Mesodermal cell (in vitro differentiated cells): ENCODE measurements at regions not wholly inside any gene's neighbourhood (a gene's known extent, or its start where the extent isn't known, plus 50 kb on each side); places are given as distances from the start of the nearest gene placed in this dataset.

Source experiments
- H3K27ac ChIP-seq: 2 replicates; pipeline ENCODE4 v1.7.0; 2013; ENCODE audit warnings: mild to moderate bottlenecking, low read depth, low read length, moderate library complexity; ENCODE audit not compliant: severe bottlenecking
- H3K36me3 ChIP-seq: 2 replicates; pipeline ENCODE4 v1.7.1; 2013; ENCODE audit warnings: mild to moderate bottlenecking, low read length, moderate library complexity; ENCODE audit not compliant: control insufficient read depth, insufficient read depth
- H3K4me1 ChIP-seq: one replicate; pipeline ENCODE4 v1.7.1; 2013; ENCODE audit warnings: mild to moderate bottlenecking, low read length; ENCODE audit not compliant: insufficient read depth, control insufficient read depth, poor library complexity, severe bottlenecking
- H3K4me3 ChIP-seq: 2 replicates; pipeline ENCODE4 v1.7.0; 2013; ENCODE audit warnings: low read length, control low read depth, mild to moderate bottlenecking; ENCODE audit not compliant: insufficient read depth, poor library complexity, severe bottlenecking; ENCODE audit errors: extremely low read depth
- H3K9me3 ChIP-seq: 2 replicates; pipeline ENCODE4 v1.7.1; 2013; ENCODE audit warnings: mild to moderate bottlenecking, low read length, moderate library complexity; ENCODE audit not compliant: control insufficient read depth
- WGBS, 2 experiments: methylation state at CpG; one replicate each; pipeline ENCODE4 v1.1.5; 2013; ENCODE audit warnings: missing lambda C conversion rate in 2 of 2; ENCODE audit not compliant: insufficient coverage in 2 of 2; 5-methylcytosine and 5-hydroxymethylcytosine counted together

- Histone ChIP-seq H3K9me3 (no peaks in the 10 kb centered on the region), H3K4me3 (no peak overlapping the region), H3K36me3 (no peaks in the 10 kb centered on the region), H3K27ac (no peak overlapping the region), H3K4me1 (no peaks in the 10 kb centered on the region)
- WGBS, 2 experiments, result 0% methylated on average over 1 of the region's 1 CpG
Observed at GRCh38 chr6:149160943-149161342, 156.6 kb upstream of the TAB2 start.

GRCh38 chr6:149162924-149163323 lies 154.6 kb upstream of the TAB2 start:
- Histone ChIP-seq H3K36me3 (no peaks in the 10 kb centered on the region), H3K27ac (no peak overlapping the region), H3K4me3 (no peak overlapping the region), H3K9me3 (no peaks in the 10 kb centered on the region), H3K4me1 (no peaks in the 10 kb centered on the region)

- Histone ChIP-seq H3K9me3 (no peaks in the 10 kb centered on the region), H3K36me3 (no peaks in the 10 kb centered on the region), H3K27ac (no peak overlapping the region), H3K4me3 (no peak overlapping the region), H3K4me1 (no peaks in the 10 kb centered on the region)
- WGBS, 2 experiments, result 79 to 95% methylated on average over 6 to 9 of the region's 12 CpGs
Observed at GRCh38 chr6:149164199-149164750, 153.2 kb upstream of the TAB2 start.

- no peaks in the 10 kb centered on the region for H3K9me3 ChIP-seq
- H3K27ac ChIP-seq, result no peak overlapping the region
- WGBS, 2 experiments, result no CpG with 5 or more reads among the region's 1 CpG
- no peaks in the 10 kb centered on the region for H3K36me3 ChIP-seq
- H3K4me1 ChIP-seq, result no peaks in the 10 kb centered on the region
- no peak overlapping the region for H3K4me3 ChIP-seq
Observed at GRCh38 chr6:149166336-149166735, 151.2 kb upstream of the TAB2 start.

GRCh38 chr6:149166747-149167146 lies 150.8 kb upstream of the TAB2 start:
- WGBS, 2 experiments, result 88 to 98% methylated on average over 3 to 5 of the region's 8 CpGs
- no peak overlapping the region for H3K4me3 ChIP-seq
- H3K27ac ChIP-seq, result no peak overlapping the region
- H3K36me3 ChIP-seq, result no peaks in the 10 kb centered on the region
- H3K9me3 ChIP-seq, result no peaks in the 10 kb centered on the region
- no peaks in the 10 kb centered on the region for H3K4me1 ChIP-seq

GRCh38 chr6:149168968-149169367 lies 148.5 kb upstream of the TAB2 start:
- WGBS, 2 experiments, result 90 to 91% methylated on average over 6 of the region's 6 CpGs
- no peak overlapping the region for H3K4me3 ChIP-seq
- no peak overlapping the region for H3K27ac ChIP-seq
- H3K9me3 ChIP-seq, result no peaks in the 10 kb centered on the region
- no peaks in the 10 kb centered on the region for H3K36me3 ChIP-seq
- no peaks in the 10 kb centered on the region for H3K4me1 ChIP-seq

GRCh38 chr6:149169761-149170511 lies 147.6 kb upstream of the TAB2 start:
- H3K4me3 ChIP-seq, result no peak overlapping the region
- H3K36me3 ChIP-seq, result no peaks in the 10 kb centered on the region
- WGBS, 2 experiments, result 83 to 95% methylated on average over 4 of the region's 6 CpGs
- no peaks in the 10 kb centered on the region for H3K4me1 ChIP-seq
- no peaks in the 10 kb centered on the region for H3K9me3 ChIP-seq
- no peak overlapping the region for H3K27ac ChIP-seq

- 92 to 93% methylated on average over 8 to 11 of the region's 11 CpGs for WGBS, 2 experiments
- Histone ChIP-seq H3K9me3 (no peaks in the 10 kb centered on the region), H3K4me3 (no peak overlapping the region), H3K4me1 (no peaks in the 10 kb centered on the region), H3K36me3 (no peaks in the 10 kb centered on the region), H3K27ac (no peak overlapping the region)
Observed at GRCh38 chr6:149170564-149171452, 146.7 kb upstream of the TAB2 start.

- H3K4me3 ChIP-seq, result no peak overlapping the region
- H3K4me1 ChIP-seq, result no peaks in the 10 kb centered on the region
- H3K9me3 ChIP-seq, result no peaks in the 10 kb centered on the region
- no peaks in the 10 kb centered on the region for H3K36me3 ChIP-seq
- no peak overlapping the region for H3K27ac ChIP-seq
Observed at GRCh38 chr6:149173222-149173621, 144.3 kb upstream of the TAB2 start.

GRCh38 chr6:149174962-149175361 lies 142.6 kb upstream of the TAB2 start:
- H3K4me1 ChIP-seq, result no peaks in the 10 kb centered on the region
- no peak overlapping the region for H3K27ac ChIP-seq
- no peaks in the 10 kb centered on the region for H3K36me3 ChIP-seq
- H3K4me3 ChIP-seq, result no peak overlapping the region
- no peaks in the 10 kb centered on the region for H3K9me3 ChIP-seq
- WGBS, 2 experiments, result no CpG with 5 or more reads among the region's 1 CpG
